SU-DHL-6 (cell line): ENCODE measurements at regions not wholly inside any gene's neighbourhood (a gene's known extent, or its start where the extent isn't known, plus 50 kb on each side); places are given as distances from the start of the nearest gene placed in this dataset.

Experiments
- H2AFZ ChIP-seq: fragments of 200-600 bp; sonication (generic); 2 replicates; pipeline ENCODE4 v1.6.1; 2014; ENCODE audit warnings: low read depth, mild to moderate bottlenecking, moderate library complexity, mixed read lengths, antibody characterized with exemption, low read length; ENCODE audit not compliant: severe bottlenecking
- H3F3A ChIP-seq: fragments of 200-600 bp; shearing (Covaris generic); 2 replicates; pipeline ENCODE4 v1.6.0; 2016; ENCODE audit warnings: antibody characterized with exemption, mild to moderate bottlenecking; ENCODE audit not compliant: insufficient read depth
- H3K27ac ChIP-seq: fragments of 200-600 bp; sonication (generic); 2 replicates; pipeline ENCODE4 v1.5.1; 2016; ENCODE audit warnings: low read depth, mild to moderate bottlenecking, low read length, moderate library complexity, mixed read lengths
- H3K27me3 ChIP-seq: fragments of 200-600 bp; sonication (generic), shearing (Covaris generic); 2 replicates; pipeline ENCODE4 v1.6.0; 2014; ENCODE audit warnings: mild to moderate bottlenecking, low read length
- H3K36me3 ChIP-seq: fragments of 200-600 bp; sonication (generic); 2 replicates; pipeline ENCODE4 v1.6.1; 2014; ENCODE audit warnings: mild to moderate bottlenecking, low read length, mixed read lengths
- H3K4me2 ChIP-seq: fragments of 300-600, 200-600 bp; shearing (Covaris generic), sonication (generic); 2 replicates; pipeline ENCODE4 v1.6.0; 2014; ENCODE audit warnings: low read length, low read depth, mild to moderate bottlenecking; ENCODE audit not compliant: poor library complexity, severe bottlenecking
- H3K4me3 ChIP-seq: fragments of 200-600 bp; sonication (generic); 2 replicates; pipeline ENCODE4 v1.5.1; 2014; ENCODE audit warnings: antibody characterized with exemption, low read length, mild to moderate bottlenecking, mixed read lengths; ENCODE audit not compliant: insufficient read depth, poor library complexity, severe bottlenecking
- H3K79me2 ChIP-seq: fragments of 200-600 bp; sonication (generic); 2 replicates; pipeline ENCODE4 v1.6.1; 2014; ENCODE audit warnings: mild to moderate bottlenecking, low read length, moderate library complexity; ENCODE audit not compliant: insufficient read depth
- H3K9ac ChIP-seq: fragments of 200-600 bp; sonication (generic); 2 replicates; pipeline ENCODE4 v1.7.0; 2014; ENCODE audit warnings: mild to moderate bottlenecking, low read length
- H3K9me2 ChIP-seq: fragments of 200-600 bp; sonication (generic); replicated peaks from 2 replicates; pipeline ENCODE4 v1.6.1; 2014; ENCODE audit warnings: low read length; ENCODE audit not compliant: insufficient read depth
- H3K9me3 ChIP-seq: fragments of 200-600 bp; sonication (generic); 2 replicates; pipeline ENCODE4 v1.6.1; 2014; ENCODE audit warnings: low read length, mixed read lengths; ENCODE audit not compliant: insufficient read depth
- H4K20me1 ChIP-seq: fragments of 200-600 bp; sonication (generic); 2 replicates; pipeline ENCODE4 v1.6.1; 2014; ENCODE audit warnings: low read depth, mild to moderate bottlenecking, antibody characterized with exemption, low read length, moderate library complexity, mixed read lengths
- EZH2phosphoT487 ChIP-seq: fragments of 200-600 bp; sonication (generic), shearing (Covaris generic); conservative IDR thresholded peaks from 2 replicates; pipeline ENCODE4 v1.6.1; 2018; ENCODE audit warnings: mild to moderate bottlenecking, antibody characterized with exemption, low read length, moderate library complexity, mixed read lengths
- TF ChIP-seq, protein P1 (sequence below): fragments of 200-600 bp; sonication (generic); IDR thresholded peaks from one replicate; pipeline ENCODE4 v1.5.1; 2017; ENCODE audit warnings: antibody characterized with exemption, mild to moderate bottlenecking, low read length, moderate library complexity; ENCODE audit not compliant: insufficient read depth, poor library complexity, severe bottlenecking

DNA sequence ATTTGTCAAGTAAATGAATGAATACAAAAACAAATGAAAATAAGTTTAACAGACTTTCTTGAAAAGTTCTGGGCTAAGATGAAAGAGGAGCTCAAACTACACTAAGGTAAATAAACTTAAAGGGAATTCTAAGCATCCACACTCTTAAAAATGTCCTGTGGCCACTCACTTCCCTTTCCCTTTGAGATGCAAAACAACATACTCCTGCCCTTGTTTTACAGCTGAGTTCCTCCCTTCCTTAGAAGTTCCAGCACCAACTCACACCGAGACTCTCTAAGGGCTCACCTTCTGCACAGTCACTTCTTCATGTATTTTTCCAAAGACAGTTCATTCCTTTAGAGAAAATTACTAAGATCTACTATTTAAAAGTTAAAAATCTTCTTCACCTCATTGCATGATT is 123.3 kb upstream of the CMC1 start:
- no peak overlapping the region for H2AFZ ChIP-seq
- no peaks in the 10 kb centered on the region for H3K36me3 ChIP-seq
- no peak overlapping the region for H3K4me2 ChIP-seq
- no peaks in the 10 kb centered on the region for H4K20me1 ChIP-seq
- no peak overlapping the region for H3K9ac ChIP-seq
- H3F3A ChIP-seq = no peaks in the 10 kb centered on the region
- no peak overlapping the region for H3K27ac ChIP-seq
- H3K27me3 ChIP-seq = no peaks in the 10 kb centered on the region
- H3K9me2 ChIP-seq = no peaks in the 10 kb centered on the region
- no peaks in the 10 kb centered on the region for H3K79me2 ChIP-seq
- no peak overlapping the region for H3K4me3 ChIP-seq
- no peaks in the 10 kb centered on the region for H3K9me3 ChIP-seq
- TF ChIP-seq EZH2phosphoT487 = no peak
- TF ChIP-seq, protein P1, sequence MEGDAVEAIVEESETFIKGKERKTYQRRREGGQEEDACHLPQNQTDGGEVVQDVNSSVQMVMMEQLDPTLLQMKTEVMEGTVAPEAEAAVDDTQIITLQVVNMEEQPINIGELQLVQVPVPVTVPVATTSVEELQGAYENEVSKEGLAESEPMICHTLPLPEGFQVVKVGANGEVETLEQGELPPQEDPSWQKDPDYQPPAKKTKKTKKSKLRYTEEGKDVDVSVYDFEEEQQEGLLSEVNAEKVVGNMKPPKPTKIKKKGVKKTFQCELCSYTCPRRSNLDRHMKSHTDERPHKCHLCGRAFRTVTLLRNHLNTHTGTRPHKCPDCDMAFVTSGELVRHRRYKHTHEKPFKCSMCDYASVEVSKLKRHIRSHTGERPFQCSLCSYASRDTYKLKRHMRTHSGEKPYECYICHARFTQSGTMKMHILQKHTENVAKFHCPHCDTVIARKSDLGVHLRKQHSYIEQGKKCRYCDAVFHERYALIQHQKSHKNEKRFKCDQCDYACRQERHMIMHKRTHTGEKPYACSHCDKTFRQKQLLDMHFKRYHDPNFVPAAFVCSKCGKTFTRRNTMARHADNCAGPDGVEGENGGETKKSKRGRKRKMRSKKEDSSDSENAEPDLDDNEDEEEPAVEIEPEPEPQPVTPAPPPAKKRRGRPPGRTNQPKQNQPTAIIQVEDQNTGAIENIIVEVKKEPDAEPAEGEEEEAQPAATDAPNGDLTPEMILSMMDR = no peak

DNA sequence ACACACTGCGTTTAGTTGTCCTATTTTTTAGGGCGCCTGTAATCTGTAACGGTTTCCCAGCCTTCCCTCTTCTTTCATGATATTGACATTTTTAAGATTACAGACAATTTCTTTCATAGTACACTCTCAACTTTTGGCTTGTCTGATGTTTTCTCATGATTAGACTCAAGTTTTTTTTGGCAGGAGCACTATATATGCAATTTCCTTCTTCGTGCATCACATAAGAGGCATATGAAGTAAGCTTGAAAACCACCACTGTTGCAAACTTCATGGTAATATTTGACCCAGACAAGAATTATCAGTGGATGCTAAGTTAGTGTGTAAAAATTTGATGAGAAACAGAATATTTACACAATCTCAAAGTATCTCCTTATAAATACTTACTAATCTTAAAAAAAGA is 119.2 kb upstream of the CMC1 start:
- no peak overlapping the region for H3K27ac ChIP-seq
- no peaks in the 10 kb centered on the region for H3F3A ChIP-seq
- H2AFZ ChIP-seq = no peak overlapping the region
- no peaks in the 10 kb centered on the region for H3K9me2 ChIP-seq
- H3K27me3 ChIP-seq = no peaks in the 10 kb centered on the region
- no peak overlapping the region for H3K4me2 ChIP-seq
- H3K36me3 ChIP-seq = no peaks in the 10 kb centered on the region
- TF ChIP-seq EZH2phosphoT487 = no peak
- TF ChIP-seq, protein P1 = no peak
- no peaks in the 10 kb centered on the region for H3K9me3 ChIP-seq
- no peaks in the 10 kb centered on the region for H3K79me2 ChIP-seq
- no peak overlapping the region for H3K4me3 ChIP-seq
- no peak overlapping the region for H3K9ac ChIP-seq
- no peaks in the 10 kb centered on the region for H4K20me1 ChIP-seq

DNA sequence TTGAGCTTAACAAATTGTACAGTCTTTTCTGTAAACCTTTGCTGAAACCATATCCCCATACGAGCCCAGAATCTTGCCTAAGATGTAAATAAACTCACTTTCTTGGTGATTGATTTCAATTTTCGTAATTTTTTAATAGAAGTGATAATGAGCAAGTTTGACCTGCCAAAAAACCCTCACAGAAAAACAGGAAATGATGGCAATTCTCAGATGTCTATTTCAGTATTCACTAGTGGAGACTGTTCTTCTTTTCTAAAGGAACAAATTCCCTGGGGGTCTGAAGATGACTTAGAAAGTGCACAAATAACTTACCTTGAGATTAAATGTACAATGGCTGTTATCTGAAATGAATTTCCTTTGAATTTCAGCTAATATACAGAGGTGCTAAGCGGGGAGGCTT is 116.5 kb upstream of the CMC1 start:
- Histone ChIP-seq H3K4me3 (no peak overlapping the region), H3K9me2 (no peaks in the 10 kb centered on the region), H3K27ac (no peak overlapping the region), H3K27me3 (no peaks in the 10 kb centered on the region), H3K4me2 (no peak overlapping the region), H3K9ac (no peak overlapping the region), H3F3A (no peaks in the 10 kb centered on the region), H3K36me3 (no peaks in the 10 kb centered on the region), H2AFZ (no peak overlapping the region), H4K20me1 (no peaks in the 10 kb centered on the region), H3K9me3 (no peaks in the 10 kb centered on the region), H3K79me2 (no peaks in the 10 kb centered on the region)
- TF ChIP-seq EZH2phosphoT487 = no peak
- TF ChIP-seq, protein P1 = no peak

DNA sequence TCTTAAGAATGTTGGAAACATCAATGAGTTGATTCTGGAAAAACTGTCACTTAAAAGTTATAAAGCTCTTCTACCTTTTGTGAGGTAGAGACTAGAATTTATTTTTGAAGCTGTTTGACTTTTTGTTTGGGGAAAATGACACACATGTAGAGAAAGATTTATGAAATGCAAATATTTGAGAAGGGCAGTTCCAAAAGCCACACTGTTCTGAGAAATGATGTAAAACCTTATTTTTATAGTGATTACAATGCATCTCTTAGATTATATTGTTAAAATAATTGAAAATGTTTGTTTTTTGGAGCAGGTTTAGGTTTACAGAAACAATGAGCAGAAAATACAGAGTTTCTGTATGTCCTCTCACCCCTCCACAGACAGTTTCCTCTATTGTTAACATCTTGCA is 116.1 kb upstream of the CMC1 start:
- H3K9me3 ChIP-seq = no peaks in the 10 kb centered on the region
- H3F3A ChIP-seq = no peaks in the 10 kb centered on the region
- no peak for TF ChIP-seq EZH2phosphoT487
- TF ChIP-seq, protein P1 = no peak
- no peak overlapping the region for H3K4me2 ChIP-seq
- no peaks in the 10 kb centered on the region for H3K9me2 ChIP-seq
- no peaks in the 10 kb centered on the region for H3K36me3 ChIP-seq
- no peaks in the 10 kb centered on the region for H4K20me1 ChIP-seq
- H3K9ac ChIP-seq = no peak overlapping the region
- H3K27me3 ChIP-seq = no peaks in the 10 kb centered on the region
- no peak overlapping the region for H3K27ac ChIP-seq
- H3K79me2 ChIP-seq = no peaks in the 10 kb centered on the region
- no peak overlapping the region for H3K4me3 ChIP-seq
- no peak overlapping the region for H2AFZ ChIP-seq
